SU-DHL-6 (cell line): ENCODE measurements at regions not wholly inside any gene's neighbourhood (a gene's known extent, or its start where the extent isn't known, plus 50 kb on each side); places are given as distances from the start of the nearest gene placed in this dataset.

Experiments
- CTCF ChIP-seq: fragments of 200-600 bp; sonication (generic); IDR thresholded peaks from one replicate; pipeline ENCODE4 v1.5.1; 2017; ENCODE audit warnings: antibody characterized with exemption, mild to moderate bottlenecking, low read length, moderate library complexity; ENCODE audit not compliant: insufficient read depth, poor library complexity, severe bottlenecking
- EZH2phosphoT487 ChIP-seq: fragments of 200-600 bp; sonication (generic), shearing (Covaris generic); conservative IDR thresholded peaks from 2 replicates; pipeline ENCODE4 v1.6.1; 2018; ENCODE audit warnings: mild to moderate bottlenecking, antibody characterized with exemption, low read length, moderate library complexity, mixed read lengths

DNA sequence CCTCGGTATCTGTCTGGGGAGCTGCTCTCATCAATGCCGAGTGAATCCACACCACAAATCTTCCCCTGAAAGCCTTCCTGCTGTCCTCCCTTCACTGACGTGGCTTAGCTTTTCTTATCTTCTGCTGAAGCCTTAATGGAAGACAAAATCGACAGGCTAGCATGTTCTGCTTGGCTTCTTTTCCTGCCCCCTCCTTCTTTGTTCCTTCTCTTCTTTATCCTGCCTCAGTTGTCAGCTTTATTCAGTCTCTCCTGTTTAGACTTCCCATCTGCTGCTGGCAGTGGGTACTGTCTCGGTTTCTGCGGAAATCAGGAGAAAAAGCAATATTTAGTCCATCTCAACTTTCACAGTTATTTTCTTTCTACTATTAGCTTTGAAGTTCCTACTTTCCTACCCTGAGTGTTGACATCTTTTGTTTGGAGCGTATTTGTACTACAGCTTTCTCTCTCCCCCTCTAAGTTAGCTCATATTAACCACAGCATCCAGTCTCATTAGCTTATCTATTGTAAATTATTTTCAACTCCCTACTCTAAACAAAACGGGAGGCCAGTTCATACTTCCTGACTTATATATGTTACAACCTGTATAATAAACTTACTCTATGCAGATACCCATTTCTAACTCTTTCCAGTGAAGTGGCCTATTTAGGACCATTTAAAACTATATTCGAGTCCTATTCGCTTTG lies 226.0 kb downstream of the DACT1 start:
- no peak for TF ChIP-seq CTCF
- TF ChIP-seq EZH2phosphoT487: no peak
